ENCODE measurements at regions not wholly inside any gene's neighbourhood (a gene's known extent, or its start where the extent isn't known, plus 50 kb on each side); places are given as distances from the start of the nearest gene placed in this dataset.

DNA sequence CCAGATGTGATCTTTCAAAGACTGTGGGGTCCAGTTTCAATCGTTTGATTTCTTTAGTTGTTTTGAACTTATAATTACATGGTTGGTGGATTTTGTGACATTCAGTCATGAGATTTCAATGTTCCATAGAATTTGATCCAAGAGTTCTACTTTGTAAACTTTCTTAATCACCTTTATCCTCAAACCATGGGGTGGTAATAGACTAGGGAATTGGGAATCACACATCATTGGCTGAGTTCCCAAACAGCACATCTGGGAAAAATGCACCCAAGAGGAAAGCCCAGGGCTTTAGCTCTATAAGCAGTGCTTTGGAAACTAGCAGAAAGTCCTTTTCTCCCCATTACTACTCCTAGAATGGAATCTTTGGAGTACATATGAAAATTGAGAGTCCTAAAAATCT is 177.6 kb downstream of the NNT start:
- BruUV-seq (replicated peaks): no TSS peak
- H3K9ac ChIP-seq (ENCODE audit: low read length): no peak overlapping the region
- H3K4me1 ChIP-seq (ENCODE audit: control insufficient read depth in 1 of 2, insufficient read depth in 2 of 2, low read length in 2 of 2): no peaks in the 10 kb centered on the region
- no peaks in the 10 kb centered on the region for H3K27me3 ChIP-seq (ENCODE audit: insufficient read depth, low read length)
- no peak overlapping the region for H3K4me3 ChIP-seq (replicated peaks in 1 of 2; ENCODE audit: low read depth in 1 of 2, low read length in 2 of 2)
- TF ChIP-seq, protein P1, sequence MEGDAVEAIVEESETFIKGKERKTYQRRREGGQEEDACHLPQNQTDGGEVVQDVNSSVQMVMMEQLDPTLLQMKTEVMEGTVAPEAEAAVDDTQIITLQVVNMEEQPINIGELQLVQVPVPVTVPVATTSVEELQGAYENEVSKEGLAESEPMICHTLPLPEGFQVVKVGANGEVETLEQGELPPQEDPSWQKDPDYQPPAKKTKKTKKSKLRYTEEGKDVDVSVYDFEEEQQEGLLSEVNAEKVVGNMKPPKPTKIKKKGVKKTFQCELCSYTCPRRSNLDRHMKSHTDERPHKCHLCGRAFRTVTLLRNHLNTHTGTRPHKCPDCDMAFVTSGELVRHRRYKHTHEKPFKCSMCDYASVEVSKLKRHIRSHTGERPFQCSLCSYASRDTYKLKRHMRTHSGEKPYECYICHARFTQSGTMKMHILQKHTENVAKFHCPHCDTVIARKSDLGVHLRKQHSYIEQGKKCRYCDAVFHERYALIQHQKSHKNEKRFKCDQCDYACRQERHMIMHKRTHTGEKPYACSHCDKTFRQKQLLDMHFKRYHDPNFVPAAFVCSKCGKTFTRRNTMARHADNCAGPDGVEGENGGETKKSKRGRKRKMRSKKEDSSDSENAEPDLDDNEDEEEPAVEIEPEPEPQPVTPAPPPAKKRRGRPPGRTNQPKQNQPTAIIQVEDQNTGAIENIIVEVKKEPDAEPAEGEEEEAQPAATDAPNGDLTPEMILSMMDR (IDR thresholded peaks at IDR 0.05 in 2 of 3, conservative IDR thresholded peaks at IDR 0.05 in 1 of 3; ENCODE audit: borderline replicate concordance in 1 of 3, insufficient read depth in 1 of 3, low read depth in 2 of 3, low read length in 2 of 3): no peak
- no peak for TF ChIP-seq ELF1 (IDR thresholded peaks at IDR 0.05; ENCODE audit: borderline replicate concordance, low read depth)
- TF ChIP-seq, protein P2, sequence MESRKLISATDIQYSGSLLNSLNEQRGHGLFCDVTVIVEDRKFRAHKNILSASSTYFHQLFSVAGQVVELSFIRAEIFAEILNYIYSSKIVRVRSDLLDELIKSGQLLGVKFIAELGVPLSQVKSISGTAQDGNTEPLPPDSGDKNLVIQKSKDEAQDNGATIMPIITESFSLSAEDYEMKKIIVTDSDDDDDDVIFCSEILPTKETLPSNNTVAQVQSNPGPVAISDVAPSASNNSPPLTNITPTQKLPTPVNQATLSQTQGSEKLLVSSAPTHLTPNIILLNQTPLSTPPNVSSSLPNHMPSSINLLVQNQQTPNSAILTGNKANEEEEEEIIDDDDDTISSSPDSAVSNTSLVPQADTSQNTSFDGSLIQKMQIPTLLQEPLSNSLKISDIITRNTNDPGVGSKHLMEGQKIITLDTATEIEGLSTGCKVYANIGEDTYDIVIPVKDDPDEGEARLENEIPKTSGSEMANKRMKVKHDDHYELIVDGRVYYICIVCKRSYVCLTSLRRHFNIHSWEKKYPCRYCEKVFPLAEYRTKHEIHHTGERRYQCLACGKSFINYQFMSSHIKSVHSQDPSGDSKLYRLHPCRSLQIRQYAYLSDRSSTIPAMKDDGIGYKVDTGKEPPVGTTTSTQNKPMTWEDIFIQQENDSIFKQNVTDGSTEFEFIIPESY (IDR thresholded peaks at IDR 0.05; ENCODE audit: extremely low read depth, insufficient replicate concordance, low read length): no peak
- no peak for TF ChIP-seq JUND (IDR thresholded peaks at IDR 0.05)
- TF ChIP-seq SIN3A (IDR thresholded peaks at IDR 0.05; ENCODE audit: low read depth): no peak
- TF ChIP-seq YY1 (IDR thresholded peaks at IDR 0.05; ENCODE audit: extremely low read depth, insufficient replicate concordance, low read depth, low read length): no peak
- TF ChIP-seq CBX3 (IDR thresholded peaks at IDR 0.05; ENCODE audit: low read depth): no peak
- no peak for TF ChIP-seq CEBPB (IDR thresholded peaks at IDR 0.05; ENCODE audit: low read depth)
- no peak for TF ChIP-seq TCF7L2 (IDR thresholded peaks at IDR 0.05; ENCODE audit: borderline replicate concordance, extremely low read depth, insufficient read depth, insufficient read length)
- no peak for TF ChIP-seq EZH2 (IDR thresholded peaks at IDR 0.05)
- TF ChIP-seq SRF (IDR thresholded peaks at IDR 0.05; ENCODE audit: low read depth): no peak
- TF ChIP-seq, protein P3, sequence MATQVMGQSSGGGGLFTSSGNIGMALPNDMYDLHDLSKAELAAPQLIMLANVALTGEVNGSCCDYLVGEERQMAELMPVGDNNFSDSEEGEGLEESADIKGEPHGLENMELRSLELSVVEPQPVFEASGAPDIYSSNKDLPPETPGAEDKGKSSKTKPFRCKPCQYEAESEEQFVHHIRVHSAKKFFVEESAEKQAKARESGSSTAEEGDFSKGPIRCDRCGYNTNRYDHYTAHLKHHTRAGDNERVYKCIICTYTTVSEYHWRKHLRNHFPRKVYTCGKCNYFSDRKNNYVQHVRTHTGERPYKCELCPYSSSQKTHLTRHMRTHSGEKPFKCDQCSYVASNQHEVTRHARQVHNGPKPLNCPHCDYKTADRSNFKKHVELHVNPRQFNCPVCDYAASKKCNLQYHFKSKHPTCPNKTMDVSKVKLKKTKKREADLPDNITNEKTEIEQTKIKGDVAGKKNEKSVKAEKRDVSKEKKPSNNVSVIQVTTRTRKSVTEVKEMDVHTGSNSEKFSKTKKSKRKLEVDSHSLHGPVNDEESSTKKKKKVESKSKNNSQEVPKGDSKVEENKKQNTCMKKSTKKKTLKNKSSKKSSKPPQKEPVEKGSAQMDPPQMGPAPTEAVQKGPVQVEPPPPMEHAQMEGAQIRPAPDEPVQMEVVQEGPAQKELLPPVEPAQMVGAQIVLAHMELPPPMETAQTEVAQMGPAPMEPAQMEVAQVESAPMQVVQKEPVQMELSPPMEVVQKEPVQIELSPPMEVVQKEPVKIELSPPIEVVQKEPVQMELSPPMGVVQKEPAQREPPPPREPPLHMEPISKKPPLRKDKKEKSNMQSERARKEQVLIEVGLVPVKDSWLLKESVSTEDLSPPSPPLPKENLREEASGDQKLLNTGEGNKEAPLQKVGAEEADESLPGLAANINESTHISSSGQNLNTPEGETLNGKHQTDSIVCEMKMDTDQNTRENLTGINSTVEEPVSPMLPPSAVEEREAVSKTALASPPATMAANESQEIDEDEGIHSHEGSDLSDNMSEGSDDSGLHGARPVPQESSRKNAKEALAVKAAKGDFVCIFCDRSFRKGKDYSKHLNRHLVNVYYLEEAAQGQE (IDR thresholded peaks at IDR 0.05; ENCODE audit: low read depth): no peak
- TF ChIP-seq SP1 (IDR thresholded peaks at IDR 0.05; ENCODE audit: low read depth): no peak
- TF ChIP-seq EGR1 (IDR thresholded peaks at IDR 0.05; ENCODE audit: low read depth): no peak
- TF ChIP-seq, protein P4, sequence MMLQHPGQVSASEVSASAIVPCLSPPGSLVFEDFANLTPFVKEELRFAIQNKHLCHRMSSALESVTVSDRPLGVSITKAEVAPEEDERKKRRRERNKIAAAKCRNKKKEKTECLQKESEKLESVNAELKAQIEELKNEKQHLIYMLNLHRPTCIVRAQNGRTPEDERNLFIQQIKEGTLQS (IDR thresholded peaks at IDR 0.05): no peak
- TF ChIP-seq POLR2AphosphoS5 (IDR thresholded peaks at IDR 0.05; ENCODE audit: low read depth, low read length): no peak
- TF ChIP-seq FOSL1 (IDR thresholded peaks at IDR 0.05; ENCODE audit: low read depth): no peak
- TF ChIP-seq ZFX (IDR thresholded peaks at IDR 0.05): no peak
- no peak for TF ChIP-seq RAD21 (IDR thresholded peaks at IDR 0.05; ENCODE audit: low read depth)
- RAD21 ChIA-PET (ENCODE audit: low non-redundant PET in 1 of 2, low total read pairs in 2 of 2, uncharacterized antibody in 2 of 2, unreplicated experiment in 2 of 2): no interaction called here
- POLR2A ChIA-PET: no interaction called here
- no peaks in the 10 kb centered on the region for H3K9me3 ChIP-seq (ENCODE audit: control insufficient read depth in 1 of 2, insufficient read depth in 1 of 2, low read depth in 1 of 2, low read length in 2 of 2)
- no peaks in the 10 kb centered on the region for H3K9me2 ChIP-seq (ENCODE audit: insufficient read depth)
- no peak for DNase-seq (ENCODE audit: low read depth, low spot score)
- intact Hi-C loops (cut with micrococcal nuclease): no loop called here
- CTCF ChIA-PET: no interaction called here
- no peak overlapping the region for H3K4me2 ChIP-seq (ENCODE audit: low read length)
- ATAC-seq: no peak
- H3K79me2 ChIP-seq (ENCODE audit: insufficient read depth, low read length): no peaks in the 10 kb centered on the region
- no peak overlapping the region for H3K27ac ChIP-seq (ENCODE audit: low read depth, low read length)
- no peak overlapping the region for H2AFZ ChIP-seq (ENCODE audit: low read depth, low read length, poor library complexity, severe bottlenecking)
- no peaks in the 10 kb centered on the region for H4K20me1 ChIP-seq (ENCODE audit: insufficient read depth)
- no peaks in the 10 kb centered on the region for H3K36me3 ChIP-seq (ENCODE audit: control insufficient read depth in 1 of 2, insufficient read depth in 2 of 2, low read length in 2 of 2)
